NCI-H524 (cell line): ENCODE measurements at regions not wholly inside any gene's neighbourhood (a gene's known extent, or its start where the extent isn't known, plus 50 kb on each side); places are given as distances from the start of the nearest gene placed in this dataset.
"Not testable (repeated sequence)": the region's sequence is repeated elsewhere in the genome, so short reads cannot be mapped to it uniquely, and the experiment has no call there.

Experiments
- DNase-seq, 2 experiments: peaks; one replicate each; lab custom pipeline; 2025; lab: John Stamatoyannopoulos, UW

- DNase-seq, result no peak
Measured at GRCh38 chr1:29629401-29629800, 393.1 kb downstream of the PTPRU start.

- DNase-seq, result no peak
Measured at GRCh38 chr1:29628190-29628589, 391.9 kb downstream of the PTPRU start.

- DNase-seq, result no peak
Measured at GRCh38 chr1:29626726-29627125, 390.4 kb downstream of the PTPRU start.

GRCh38 chr1:29626066-29626465 is 389.7 kb downstream of the PTPRU start:
- no peak for DNase-seq

GRCh38 chr1:29625084-29625420 is 388.7 kb downstream of the PTPRU start:
- no peak for DNase-seq

- no peak for DNase-seq
Measured at GRCh38 chr1:29624320-29625083, 388.2 kb downstream of the PTPRU start.

GRCh38 chr1:29623501-29623900 is 387.2 kb downstream of the PTPRU start:
- DNase-seq, result no peak

GRCh38 chr1:29621826-29622435 is 385.6 kb downstream of the PTPRU start:
- DNase-seq, result no peak

GRCh38 chr1:29620631-29621030 is 384.3 kb downstream of the PTPRU start:
- no peak for DNase-seq

- DNase-seq, result no peak
Measured at GRCh38 chr1:29607236-29607635, 370.9 kb downstream of the PTPRU start.

- not testable (repeated sequence) for DNase-seq
Measured at GRCh38 chr1:29604796-29605195, 368.5 kb downstream of the PTPRU start.

GRCh38 chr1:29603622-29604021 is 367.3 kb downstream of the PTPRU start:
- DNase-seq, result no peak

GRCh38 chr1:29602203-29602602 is 365.9 kb downstream of the PTPRU start:
- no peak for DNase-seq

- DNase-seq, result no peak
Measured at GRCh38 chr1:29601021-29601420, 364.7 kb downstream of the PTPRU start.

- no peak for DNase-seq
Measured at GRCh38 chr1:29599826-29600225, 363.5 kb downstream of the PTPRU start.

GRCh38 chr1:29599071-29599470 is 362.7 kb downstream of the PTPRU start:
- no peak for DNase-seq

GRCh38 chr1:29597861-29598260 is 361.5 kb downstream of the PTPRU start:
- DNase-seq, result no peak

GRCh38 chr1:29593601-29594382 is 357.5 kb downstream of the PTPRU start:
- no peak for DNase-seq

GRCh38 chr1:29592731-29593130 is 356.4 kb downstream of the PTPRU start:
- DNase-seq, result no peak

- no peak for DNase-seq
Measured at GRCh38 chr1:29592261-29592615, 355.9 kb downstream of the PTPRU start.

GRCh38 chr1:29591601-29592260 is 355.4 kb downstream of the PTPRU start:
- DNase-seq, result no peak
